HepG2 (cell line): ENCODE measurements at regions not wholly inside any gene's neighbourhood (a gene's known extent, or its start where the extent isn't known, plus 50 kb on each side); places are given as distances from the start of the nearest gene placed in this dataset.

Source experiments
- ATRX ChIP-seq: sonication (generic); formaldehyde crosslinking; IDR thresholded peaks from 2 replicates; pipeline ENCODE4 v1.4.0; 2020; ENCODE audit warnings: missing genetic modification reagents, borderline replicate concordance
- ELF4 ChIP-seq: sonication (generic); formaldehyde crosslinking; IDR thresholded peaks from 2 replicates; pipeline ENCODE4 v1.5.0; 2020; ENCODE audit warnings: missing genetic modification reagents, mild to moderate bottlenecking, moderate library complexity, borderline replicate concordance
- IRF9 ChIP-seq: sonication (generic); formaldehyde crosslinking; IDR thresholded peaks from 2 replicates; pipeline ENCODE4 v1.8.0; 2022; ENCODE audit warnings: missing genetic modification reagents, mild to moderate bottlenecking, borderline replicate concordance
- JUND ChIP-seq: sonication (generic); formaldehyde crosslinking; IDR thresholded peaks from 2 replicates; pipeline ENCODE4 v1.8.0; 2022; ENCODE audit warnings: mild to moderate bottlenecking, missing genetic modification reagents
- KDM2A ChIP-seq: sonication (generic); formaldehyde crosslinking; IDR thresholded peaks from 2 replicates; pipeline ENCODE4 v1.4.0; 2020; ENCODE audit warnings: low read depth, missing genetic modification reagents, borderline replicate concordance
- MED13 ChIP-seq: sonication (generic); formaldehyde crosslinking; IDR thresholded peaks from 2 replicates; pipeline ENCODE4 v1.5.0; 2020; ENCODE audit warnings: missing genetic modification reagents
- POLR2AphosphoS5 ChIP-seq: IDR thresholded peaks from 2 replicates; pipeline ENCODE4 v1.6.1; 2012; ENCODE audit warnings: low read depth, low read length
- SIN3A ChIP-seq: IDR thresholded peaks from 2 replicates; pipeline ENCODE4 v1.6.1; 2011; ENCODE audit warnings: low read depth, mild to moderate bottlenecking, control low read depth, low read length, borderline replicate concordance
- SRSF4 ChIP-seq: fragments of 200-400 bp; formaldehyde crosslinking; IDR thresholded peaks from one replicate; pipeline ENCODE4 v1.6.1; 2018; ENCODE audit warnings: mild to moderate bottlenecking, low read depth, low read length, moderate library complexity; ENCODE audit not compliant: poor library complexity, severe bottlenecking
- ZZZ3 ChIP-seq: sonication (generic); formaldehyde crosslinking; IDR thresholded peaks from 2 replicates; pipeline ENCODE4 v1.4.0; 2020; ENCODE audit warnings: missing genetic modification reagents, mild to moderate bottlenecking, borderline replicate concordance

DNA sequence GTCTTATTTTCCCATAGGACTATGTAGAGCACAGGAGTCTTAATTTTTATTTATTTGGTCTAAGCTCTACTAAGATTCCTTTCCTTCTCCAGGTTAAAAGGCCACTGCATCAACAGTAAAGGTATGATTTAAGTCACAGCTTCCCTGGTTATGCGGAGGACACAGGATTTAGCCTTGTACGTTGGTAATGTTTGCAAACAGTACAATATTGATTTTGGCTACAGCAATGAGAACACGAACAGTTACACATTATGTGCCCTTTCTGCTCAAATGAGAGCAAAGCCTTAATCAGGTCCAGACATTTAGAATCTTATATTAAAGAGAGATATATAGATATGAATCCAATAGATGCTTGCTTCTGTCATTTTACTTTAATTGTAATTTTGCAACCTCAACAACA is 264.0 kb downstream of the NUF2 start:
- TF ChIP-seq JUND (CRISPR knock-in tag): no peak
- TF ChIP-seq POLR2AphosphoS5: no peak
- TF ChIP-seq ATRX (CRISPR knock-in tag): no peak
- TF ChIP-seq SRSF4: no peak
- TF ChIP-seq ZZZ3: no peak
- TF ChIP-seq SIN3A: no peak
- TF ChIP-seq MED13: no peak
- TF ChIP-seq IRF9: no peak
- TF ChIP-seq KDM2A (CRISPR knock-in tag): no peak
- TF ChIP-seq ELF4 (CRISPR knock-in tag): no peak
